Calu3 (cell line): ENCODE measurements at regions not wholly inside any gene's neighbourhood (a gene's known extent, or its start where the extent isn't known, plus 50 kb on each side); places are given as distances from the start of the nearest gene placed in this dataset.
"Not testable (repeated sequence)": the region's sequence is repeated elsewhere in the genome, so short reads cannot be mapped to it uniquely, and the experiment has no call there.

Experiments used
- BruUV-seq: library from RNA; stranded (reverse); fragments of 400-500 nt; replicated peaks from 2 replicates; lab custom pipeline; 2021; lab: Mats Ljungman, UMichigan
- CTCF ChIA-PET: fragments of 300-600 bp; sonication (Branson Sonifier 250); formaldehyde crosslinking; loops from one replicate; lab custom pipeline; 2022; ENCODE audit warnings: antibody characterized with exemption; lab: Charles Lee
- DNase-seq: peaks from one replicate; pipeline ENCODE4 v3.0.0; 2022
- H3K27ac Mint-ChIP-seq: one replicate; pipeline ENCODE4 v1.8.0; 2022; ENCODE audit warnings: mixed read lengths; ENCODE audit not compliant: unreplicated experiment
- H3K27me3 Mint-ChIP-seq: one replicate; pipeline ENCODE4 v1.8.0; 2022; ENCODE audit warnings: mixed read lengths; ENCODE audit not compliant: unreplicated experiment
- H3K36me3 Mint-ChIP-seq: one replicate; pipeline ENCODE4 v1.8.0; 2022; ENCODE audit warnings: mild to moderate bottlenecking, moderate library complexity, mixed read lengths; ENCODE audit not compliant: insufficient read depth, unreplicated experiment
- H3K4me1 Mint-ChIP-seq: one replicate; pipeline ENCODE4 v1.8.0; 2022; ENCODE audit warnings: mild to moderate bottlenecking, low read depth, mixed read lengths; ENCODE audit not compliant: unreplicated experiment
- H3K4me3 Mint-ChIP-seq: one replicate; pipeline ENCODE4 v1.8.0; 2022; ENCODE audit warnings: mild to moderate bottlenecking, low read depth, moderate library complexity, mixed read lengths; ENCODE audit not compliant: unreplicated experiment
- H3K9me3 Mint-ChIP-seq: one replicate; pipeline ENCODE4 v1.8.0; 2022; ENCODE audit warnings: low read depth, mixed read lengths; ENCODE audit not compliant: unreplicated experiment
- CTCF ChIP-seq: fragments of 200-600 bp; IDR thresholded peaks from one replicate; pipeline ENCODE4 v1.8.0; 2022; ENCODE audit warnings: antibody characterized with exemption; ENCODE audit not compliant: unreplicated experiment
- intact Hi-C: fragments of 100-400 bp; cut with micrococcal nuclease; formaldehyde crosslinking; loops from one replicate; pipeline ENCODE4 v1.10.0; 2022; ENCODE audit not compliant: unreplicated experiment

- intact Hi-C loops, result no loop called here
- no TSS peak for BruUV-seq
- CTCF ChIA-PET, result no interaction called here
- DNase-seq, result no peak
- H3K27me3 Mint-ChIP-seq, result no peaks in the 10 kb centered on the region
- no peaks in the 10 kb centered on the region for H3K4me1 Mint-ChIP-seq
- H3K27ac Mint-ChIP-seq, result no peak overlapping the region
- H3K9me3 Mint-ChIP-seq, result peaks cover 4% of the 10 kb centered on the region
- no peak for TF ChIP-seq CTCF
- H3K4me3 Mint-ChIP-seq, result no peak overlapping the region
- no peaks in the 10 kb centered on the region for H3K36me3 Mint-ChIP-seq
Measured at GRCh38 chr14:43735932-43736331, 771.2 kb downstream of the FSCB start.

- no TSS peak for BruUV-seq
- Mint-ChIP-seq H3K9me3 (peaks cover 2% of the 10 kb centered on the region), H3K27me3 (no peaks in the 10 kb centered on the region), H3K36me3 (no peaks in the 10 kb centered on the region), H3K4me1 (no peaks in the 10 kb centered on the region), H3K4me3 (no peak overlapping the region), H3K27ac (no peak overlapping the region)
- CTCF ChIA-PET, result no interaction called here
- DNase-seq, result no peak
- intact Hi-C loops, result no loop called here
- TF ChIP-seq CTCF, result no peak
Measured at GRCh38 chr14:43729143-43729542, 777.9 kb downstream of the FSCB start.

DNA sequence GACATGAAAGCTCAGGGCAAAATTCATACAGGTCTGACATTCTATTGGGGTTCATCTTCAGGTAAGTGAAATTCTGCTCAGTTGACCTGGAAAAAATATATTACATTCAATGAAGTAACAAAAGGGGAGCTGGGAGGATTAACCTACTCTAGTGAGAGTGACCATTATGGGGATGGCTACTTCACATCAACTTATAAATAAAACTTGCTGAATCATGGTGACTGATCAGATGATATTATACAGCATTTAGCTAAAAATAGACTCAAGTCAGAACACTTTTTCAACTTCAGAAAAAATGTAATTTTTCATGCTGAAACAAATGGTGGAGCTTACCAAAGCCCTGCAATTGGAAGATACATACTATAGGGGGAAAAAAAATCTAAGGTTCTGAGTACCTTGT lies 800.2 kb downstream of the FSCB start:
- H3K9me3 Mint-ChIP-seq, result peaks cover 7% of the 10 kb centered on the region
- no TSS peak for BruUV-seq
- H3K36me3 Mint-ChIP-seq, result no peaks in the 10 kb centered on the region
- no peaks in the 10 kb centered on the region for H3K4me1 Mint-ChIP-seq
- no peak for DNase-seq
- H3K27ac Mint-ChIP-seq, result no peak overlapping the region
- TF ChIP-seq CTCF, result no peak
- no peaks in the 10 kb centered on the region for H3K27me3 Mint-ChIP-seq
- no peak overlapping the region for H3K4me3 Mint-ChIP-seq
- intact Hi-C loops, result no loop called here
- CTCF ChIA-PET, result no interaction called here

DNA sequence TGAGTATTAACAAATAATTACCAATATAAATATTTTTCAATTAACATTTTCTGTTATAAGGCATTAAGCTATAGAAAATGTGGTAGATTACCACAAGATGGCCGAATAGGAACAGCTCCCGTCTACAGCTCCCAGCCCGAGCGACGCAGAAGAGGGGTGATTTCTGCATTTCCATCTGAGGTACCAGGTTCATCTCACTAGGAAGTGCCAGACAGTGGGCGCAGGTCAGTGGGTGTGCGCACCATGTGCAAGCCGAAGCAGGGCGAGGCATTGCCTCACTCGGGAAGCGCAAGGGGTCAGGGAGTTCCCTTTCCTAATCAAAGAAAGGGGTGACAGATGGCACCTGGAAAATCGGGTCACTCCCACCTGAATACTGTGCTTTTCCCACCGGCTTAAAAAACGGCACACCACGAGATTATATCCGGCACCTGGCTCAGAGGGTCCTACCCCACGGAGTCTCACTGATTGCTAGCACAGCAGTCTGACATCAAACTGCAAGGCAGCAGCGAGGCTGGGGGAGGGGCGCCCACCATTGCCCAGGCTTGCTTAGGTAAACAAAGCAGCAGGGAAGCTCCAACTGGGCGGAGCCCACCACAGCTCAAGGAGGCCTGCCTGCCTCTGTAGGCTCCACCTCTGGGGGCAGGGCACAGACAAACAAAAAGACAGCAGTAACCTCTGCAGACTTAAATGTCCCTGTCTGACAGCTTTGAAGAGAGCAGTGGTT lies 808.4 kb downstream of the FSCB start:
- intact Hi-C loops, H3K4me3 Mint-ChIP-seq, H3K27ac Mint-ChIP-seq, H3K9me3 Mint-ChIP-seq, H3K27me3 Mint-ChIP-seq, BruUV-seq, H3K4me1 Mint-ChIP-seq, H3K36me3 Mint-ChIP-seq, CTCF ChIA-PET, DNase-seq: not testable (repeated sequence)

GRCh38 chr14:43697003-43697402 lies 810.1 kb downstream of the FSCB start:
- Mint-ChIP-seq H3K27me3 (no peaks in the 10 kb centered on the region), H3K4me1 (no peaks in the 10 kb centered on the region), H3K27ac (no peak overlapping the region), H3K4me3 (no peak overlapping the region), H3K9me3 (peaks cover 11% of the 10 kb centered on the region), H3K36me3 (no peaks in the 10 kb centered on the region)
- no TSS peak for BruUV-seq
- DNase-seq, result no peak
- CTCF ChIA-PET, result no interaction called here
- no peak for TF ChIP-seq CTCF
- intact Hi-C loops, result no loop called here
